Large intestine (tissue), 3 donors: ENCODE measurements at regions not wholly inside any gene's neighbourhood (a gene's known extent, or its start where the extent isn't known, plus 50 kb on each side); places are given as distances from the start of the nearest gene placed in this dataset.

Source experiments
- DNase-seq, 2 donors: peaks; one replicate each; pipeline versions ENCODE4 v3.0.0 to v3.0.0-alpha.2; 2013
- H3K27ac ChIP-seq: one replicate; pipeline ENCODE4 v1.5.1; 2013; ENCODE audit warnings: low read length
- H3K27me3 ChIP-seq: 2 replicates; pipeline ENCODE4 v1.6.1; 2013; ENCODE audit warnings: low read length; ENCODE audit not compliant: control insufficient read depth, insufficient read depth
- H3K36me3 ChIP-seq: 2 replicates; pipeline ENCODE4 v1.6.1; 2013; ENCODE audit warnings: low read length; ENCODE audit not compliant: control insufficient read depth, insufficient read depth
- H3K4me1 ChIP-seq: one replicate; pipeline ENCODE4 v1.6.1; 2013; ENCODE audit warnings: low read length; ENCODE audit not compliant: control insufficient read depth, insufficient read depth
- H3K4me3 ChIP-seq: one replicate; pipeline ENCODE4 v1.5.1; 2013; ENCODE audit warnings: low read length
- H3K9me3 ChIP-seq: one replicate; pipeline ENCODE4 v1.6.1; 2013; ENCODE audit warnings: mild to moderate bottlenecking, low read depth, low read length, moderate library complexity; ENCODE audit not compliant: control insufficient read depth
- WGBS: methylation state at CpG from one replicate; pipeline ENCODE4 v1.1.5; 2013; ENCODE audit warnings: low lambda C conversion rate; ENCODE audit not compliant: insufficient coverage; 5-methylcytosine and 5-hydroxymethylcytosine counted together

- H3K27ac ChIP-seq: no peak overlapping the region
- H3K36me3 ChIP-seq: no peaks in the 10 kb centered on the region
- H3K9me3 ChIP-seq: no peaks in the 10 kb centered on the region
- no peak overlapping the region for H3K4me3 ChIP-seq
- DNase-seq: no peak
- no CpG with 5 or more reads among the region's 7 CpGs for WGBS
- H3K27me3 ChIP-seq: no peaks in the 10 kb centered on the region
- H3K4me1 ChIP-seq: no peaks in the 10 kb centered on the region
Observed at GRCh38 chr14:78092040-78092439, 78.1 kb upstream of the NRXN3 start.

- Histone ChIP-seq H3K4me1 (no peaks in the 10 kb centered on the region), H3K27me3 (no peaks in the 10 kb centered on the region), H3K27ac (no peak overlapping the region), H3K9me3 (no peaks in the 10 kb centered on the region), H3K36me3 (no peaks in the 10 kb centered on the region), H3K4me3 (no peak overlapping the region)
- DNase-seq: no peak
- WGBS: no CpG with 5 or more reads among the region's 3 CpGs
Observed at GRCh38 chr14:78103271-78103670, 66.9 kb upstream of the NRXN3 start.

- no peak for DNase-seq
- Histone ChIP-seq H3K27ac (no peak overlapping the region), H3K4me3 (no peak overlapping the region), H3K27me3 (no peaks in the 10 kb centered on the region), H3K36me3 (no peaks in the 10 kb centered on the region), H3K9me3 (no peaks in the 10 kb centered on the region), H3K4me1 (no peaks in the 10 kb centered on the region)
- whole genome bisulfite sequencing: 46% methylated on average over 6 of the region's 7 CpGs
Observed at GRCh38 chr14:78104160-78104559, 66.0 kb upstream of the NRXN3 start.

- DNase-seq: no peak
- H3K27me3 ChIP-seq: no peaks in the 10 kb centered on the region
- H3K36me3 ChIP-seq: no peaks in the 10 kb centered on the region
- H3K9me3 ChIP-seq: no peaks in the 10 kb centered on the region
- WGBS: no CpG with 5 or more reads among the region's 1 CpG
- no peak overlapping the region for H3K27ac ChIP-seq
- no peaks in the 10 kb centered on the region for H3K4me1 ChIP-seq
- H3K4me3 ChIP-seq: no peak overlapping the region
Observed at GRCh38 chr14:78104655-78105054, 65.5 kb upstream of the NRXN3 start.

- H3K36me3 ChIP-seq: no peaks in the 10 kb centered on the region
- no peaks in the 10 kb centered on the region for H3K27me3 ChIP-seq
- H3K4me3 ChIP-seq: no peak overlapping the region
- WGBS: 100% methylated on average over 1 of the region's 2 CpGs
- no peaks in the 10 kb centered on the region for H3K9me3 ChIP-seq
- no peaks in the 10 kb centered on the region for H3K4me1 ChIP-seq
- H3K27ac ChIP-seq: no peak overlapping the region
- DNase-seq: no peak
Observed at GRCh38 chr14:78106381-78106780, 63.8 kb upstream of the NRXN3 start.

GRCh38 chr14:78107166-78107565 lies 63.0 kb upstream of the NRXN3 start:
- H3K27me3 ChIP-seq: no peaks in the 10 kb centered on the region
- H3K4me1 ChIP-seq: no peaks in the 10 kb centered on the region
- no peaks in the 10 kb centered on the region for H3K36me3 ChIP-seq
- no peak overlapping the region for H3K4me3 ChIP-seq
- H3K27ac ChIP-seq: no peak overlapping the region
- DNase-seq: no peak
- no peaks in the 10 kb centered on the region for H3K9me3 ChIP-seq

GRCh38 chr14:78119440-78119839 lies 50.7 kb upstream of the NRXN3 start:
- no CpG with 5 or more reads among the region's 3 CpGs for WGBS

More at GRCh38 chr14:78119440-78119839, 50.7 kb upstream of the NRXN3 start:
- no peaks in the 10 kb centered on the region for H3K27me3 ChIP-seq
- H3K4me1 ChIP-seq: no peaks in the 10 kb centered on the region
- H3K36me3 ChIP-seq: no peaks in the 10 kb centered on the region
- no peak for DNase-seq
- H3K27ac ChIP-seq: no peak overlapping the region
- no peaks in the 10 kb centered on the region for H3K9me3 ChIP-seq
- no peak overlapping the region for H3K4me3 ChIP-seq
